IMR-90 (cell line): ENCODE measurements at regions not wholly inside any gene's neighbourhood (a gene's known extent, or its start where the extent isn't known, plus 50 kb on each side); places are given as distances from the start of the nearest gene placed in this dataset.

Experiments
- BHLHE40 ChIP-seq: fragments of 150-350 bp; IDR thresholded peaks from 2 replicates; pipeline ENCODE4 v1.6.1; 2016; ENCODE audit warnings: mild to moderate bottlenecking, low read depth, low read length
- CEBPB ChIP-seq: IDR thresholded peaks from 2 replicates; pipeline ENCODE4 v1.6.1; 2012; ENCODE audit warnings: low read depth, low read length, improper control_type of control experiment
- MAFK ChIP-seq: IDR thresholded peaks from 2 replicates; pipeline ENCODE4 v1.6.1; 2012; ENCODE audit warnings: low read depth, low read length, improper control_type of control experiment
- MXI1 ChIP-seq: IDR thresholded peaks from 2 replicates; pipeline ENCODE4 v1.6.1; 2012; ENCODE audit warnings: low read depth, mild to moderate bottlenecking, low read length, moderate library complexity, borderline replicate concordance
- POLR2A ChIP-seq: IDR thresholded peaks from 2 replicates; pipeline ENCODE4 v1.6.1; 2012; ENCODE audit warnings: mild to moderate bottlenecking, low read depth, low read length
- RFX5 ChIP-seq: IDR thresholded peaks from 2 replicates; pipeline ENCODE4 v1.8.0; 2012; ENCODE audit warnings: low read depth, mild to moderate bottlenecking, low read length, moderate library complexity
- TF ChIP-seq, protein P1 (sequence below): fragments of 150-350 bp; IDR thresholded peaks from 2 replicates; pipeline ENCODE4 v1.6.1; 2016; ENCODE audit warnings: low read depth, mild to moderate bottlenecking, low read length, moderate library complexity, borderline replicate concordance
- TF ChIP-seq, protein P2 (sequence below): conservative IDR thresholded peaks from 2 replicates; pipeline ENCODE4 v1.5.1; 2012; ENCODE audit warnings: mild to moderate bottlenecking, low read depth, low read length, improper control_type of control experiment

DNA sequence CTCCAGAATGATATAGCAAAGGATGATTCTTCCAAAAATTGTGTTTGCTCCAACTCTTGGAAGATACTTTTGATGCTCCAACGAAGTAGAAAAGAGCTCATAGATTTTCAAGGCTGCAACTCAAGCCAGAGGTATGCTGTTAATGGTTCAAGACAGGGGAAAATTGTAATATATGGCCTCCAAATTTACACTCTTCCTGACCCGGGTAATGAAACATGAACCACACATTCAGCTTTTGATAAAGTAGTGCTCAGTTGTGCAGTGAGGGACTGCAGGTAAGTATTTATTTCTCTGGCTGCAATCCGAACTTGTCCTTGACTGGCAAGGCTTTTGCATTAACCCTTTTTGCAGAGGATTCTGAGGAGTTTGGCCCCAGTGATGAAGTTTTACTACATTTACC is 446.4 kb downstream of the RASEF start:
- TF ChIP-seq, protein P1, sequence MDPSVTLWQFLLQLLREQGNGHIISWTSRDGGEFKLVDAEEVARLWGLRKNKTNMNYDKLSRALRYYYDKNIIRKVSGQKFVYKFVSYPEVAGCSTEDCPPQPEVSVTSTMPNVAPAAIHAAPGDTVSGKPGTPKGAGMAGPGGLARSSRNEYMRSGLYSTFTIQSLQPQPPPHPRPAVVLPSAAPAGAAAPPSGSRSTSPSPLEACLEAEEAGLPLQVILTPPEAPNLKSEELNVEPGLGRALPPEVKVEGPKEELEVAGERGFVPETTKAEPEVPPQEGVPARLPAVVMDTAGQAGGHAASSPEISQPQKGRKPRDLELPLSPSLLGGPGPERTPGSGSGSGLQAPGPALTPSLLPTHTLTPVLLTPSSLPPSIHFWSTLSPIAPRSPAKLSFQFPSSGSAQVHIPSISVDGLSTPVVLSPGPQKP, result no peak
- TF ChIP-seq RFX5 (no peak), MAFK (no peak), POLR2A (no peak), CEBPB (no peak), BHLHE40 (no peak), MXI1 (no peak)
- TF ChIP-seq, protein P2, sequence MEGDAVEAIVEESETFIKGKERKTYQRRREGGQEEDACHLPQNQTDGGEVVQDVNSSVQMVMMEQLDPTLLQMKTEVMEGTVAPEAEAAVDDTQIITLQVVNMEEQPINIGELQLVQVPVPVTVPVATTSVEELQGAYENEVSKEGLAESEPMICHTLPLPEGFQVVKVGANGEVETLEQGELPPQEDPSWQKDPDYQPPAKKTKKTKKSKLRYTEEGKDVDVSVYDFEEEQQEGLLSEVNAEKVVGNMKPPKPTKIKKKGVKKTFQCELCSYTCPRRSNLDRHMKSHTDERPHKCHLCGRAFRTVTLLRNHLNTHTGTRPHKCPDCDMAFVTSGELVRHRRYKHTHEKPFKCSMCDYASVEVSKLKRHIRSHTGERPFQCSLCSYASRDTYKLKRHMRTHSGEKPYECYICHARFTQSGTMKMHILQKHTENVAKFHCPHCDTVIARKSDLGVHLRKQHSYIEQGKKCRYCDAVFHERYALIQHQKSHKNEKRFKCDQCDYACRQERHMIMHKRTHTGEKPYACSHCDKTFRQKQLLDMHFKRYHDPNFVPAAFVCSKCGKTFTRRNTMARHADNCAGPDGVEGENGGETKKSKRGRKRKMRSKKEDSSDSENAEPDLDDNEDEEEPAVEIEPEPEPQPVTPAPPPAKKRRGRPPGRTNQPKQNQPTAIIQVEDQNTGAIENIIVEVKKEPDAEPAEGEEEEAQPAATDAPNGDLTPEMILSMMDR, result no peak
